Lower leg skin (tissue), 3 donors: ENCODE measurements at regions not wholly inside any gene's neighbourhood (a gene's known extent, or its start where the extent isn't known, plus 50 kb on each side); places are given as distances from the start of the nearest gene placed in this dataset.
"Not testable (repeated sequence)": the region's sequence is repeated elsewhere in the genome, so short reads cannot be mapped to it uniquely, and the experiment has no call there.

Experiments used
- POLR2A ChIP-seq, 2 donors: fragments of 450-650 bp; IDR thresholded peaks; one replicate each; pipeline ENCODE4 v1.6.1; 2016 to 2017; ENCODE audit warnings: antibody characterized with exemption in 2 of 2, mild to moderate bottlenecking in 1 of 2, moderate library complexity in 1 of 2
- TF ChIP-seq, protein P1 (sequence below), 3 donors: fragments of 450-650 bp; IDR thresholded peaks; one replicate each; pipeline ENCODE4 v1.5.1; 2016; ENCODE audit warnings: antibody characterized with exemption in 3 of 3, mild to moderate bottlenecking in 3 of 3, moderate library complexity in 2 of 3

DNA sequence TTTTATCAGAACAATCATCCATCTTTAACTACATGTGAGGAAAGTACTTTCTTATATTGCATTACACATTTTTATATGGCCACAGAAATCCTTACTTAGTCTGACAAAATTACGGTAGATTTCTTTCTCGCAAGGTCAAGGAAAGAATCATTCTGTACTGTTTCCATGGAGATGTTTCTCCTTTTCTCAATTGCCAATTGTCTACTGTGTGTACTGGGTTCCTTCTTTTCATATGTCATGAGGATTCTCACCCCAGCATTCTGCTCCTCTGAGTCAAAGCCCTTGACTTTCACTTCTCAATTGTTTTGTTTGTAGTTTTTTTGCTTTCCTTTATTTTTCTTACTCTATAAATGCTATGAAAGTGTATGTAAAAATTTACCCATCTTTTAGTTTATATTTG, 99.3 kb upstream of the AGAP9 start:
- TF ChIP-seq, protein P1, sequence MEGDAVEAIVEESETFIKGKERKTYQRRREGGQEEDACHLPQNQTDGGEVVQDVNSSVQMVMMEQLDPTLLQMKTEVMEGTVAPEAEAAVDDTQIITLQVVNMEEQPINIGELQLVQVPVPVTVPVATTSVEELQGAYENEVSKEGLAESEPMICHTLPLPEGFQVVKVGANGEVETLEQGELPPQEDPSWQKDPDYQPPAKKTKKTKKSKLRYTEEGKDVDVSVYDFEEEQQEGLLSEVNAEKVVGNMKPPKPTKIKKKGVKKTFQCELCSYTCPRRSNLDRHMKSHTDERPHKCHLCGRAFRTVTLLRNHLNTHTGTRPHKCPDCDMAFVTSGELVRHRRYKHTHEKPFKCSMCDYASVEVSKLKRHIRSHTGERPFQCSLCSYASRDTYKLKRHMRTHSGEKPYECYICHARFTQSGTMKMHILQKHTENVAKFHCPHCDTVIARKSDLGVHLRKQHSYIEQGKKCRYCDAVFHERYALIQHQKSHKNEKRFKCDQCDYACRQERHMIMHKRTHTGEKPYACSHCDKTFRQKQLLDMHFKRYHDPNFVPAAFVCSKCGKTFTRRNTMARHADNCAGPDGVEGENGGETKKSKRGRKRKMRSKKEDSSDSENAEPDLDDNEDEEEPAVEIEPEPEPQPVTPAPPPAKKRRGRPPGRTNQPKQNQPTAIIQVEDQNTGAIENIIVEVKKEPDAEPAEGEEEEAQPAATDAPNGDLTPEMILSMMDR (IDR thresholded peaks at IDR 0.05), result not testable (repeated sequence)
- not testable (repeated sequence) for TF ChIP-seq POLR2A (IDR thresholded peaks at IDR 0.05)
